Gastrocnemius medialis (tissue), 4 donors: ENCODE measurements at regions not wholly inside any gene's neighbourhood (a gene's known extent, or its start where the extent isn't known, plus 50 kb on each side); places are given as distances from the start of the nearest gene placed in this dataset.

Experiments
- ATAC-seq, 2 donors: fragments of 150-250 bp; one replicate each; pipeline ENCODE4 v1.9.1; 2016
- DNase-seq, 2 donors: peaks; one replicate each; pipeline ENCODE4 v3.0.0-alpha.2; 2019
- H3K27ac ChIP-seq, 4 donors: fragments of 200-600 bp; sonication (generic); 1 replicate in 1 of 4; 2 replicates in 3 of 4; pipeline ENCODE4 v1.5.1; 2016 to 2018; ENCODE audit warnings: mild to moderate bottlenecking in 2 of 4, moderate library complexity in 1 of 4
- H3K27me3 ChIP-seq, 3 donors: fragments of 200-600 bp; sonication (generic) in 2 of 3; 1 replicate in 1 of 3; 2 replicates in 2 of 3; pipeline versions ENCODE4 v1.5.1 to v1.6.0; 2016 to 2019; ENCODE audit warnings: mild to moderate bottlenecking in 1 of 3, moderate library complexity in 1 of 3
- H3K36me3 ChIP-seq, 2 donors: fragments of 200-600 bp; sonication (generic) in 1 of 2; one replicate each; pipeline ENCODE4 v1.5.1; 2017 to 2018
- H3K4me1 ChIP-seq, 2 donors: fragments of 200-600 bp; sonication (generic) in 1 of 2; one replicate each; pipeline ENCODE4 v1.5.1; 2016 to 2017; ENCODE audit warnings: mild to moderate bottlenecking in 2 of 2
- H3K4me3 ChIP-seq, 4 donors: fragments of 200-600 bp; sonication (generic) in 3 of 4; 1 replicate in 1 of 4; 2 replicates in 3 of 4; pipeline ENCODE4 v1.5.1; 2016 to 2019; ENCODE audit warnings: mild to moderate bottlenecking in 2 of 4
- H3K9me3 ChIP-seq, 3 donors: fragments of 200-600 bp; sonication (generic) in 2 of 3; 1 replicate in 1 of 3; 2 replicates in 2 of 3; pipeline ENCODE4 v1.5.1; 2016 to 2019
- POLR2A ChIP-seq, 2 donors: fragments of 450-650 bp; IDR thresholded peaks; one replicate each; pipeline ENCODE4 v1.6.1; 2017; ENCODE audit warnings: antibody characterized with exemption in 2 of 2, mild to moderate bottlenecking in 2 of 2, moderate library complexity in 2 of 2
- in situ Hi-C, 4 donors: fragments of 200-750 bp; cut with MboI; loops; one replicate each; pipeline versions ENCODE4 v1.15.0 to v1.8.0; 2017; ENCODE audit warnings: low sequenced_read_pairs in 4 of 4
- intact Hi-C: fragments of 100-400 bp; cut with DNase I; formaldehyde crosslinking; loops from one replicate; pipeline ENCODE4 v1.15.1; 2023; ENCODE audit warnings: low total_unique reads
- TF ChIP-seq, protein P1 (sequence below), 5 experiments: fragments of 450-650 bp in 3 of 5; fragments of 200-600 bp in 2 of 5; sonication (generic) in 2 of 5; IDR thresholded peaks in 4 of 5; conservative IDR thresholded peaks in 1 of 5; 1 replicate in 4 of 5; 2 replicates in 1 of 5; pipeline ENCODE4 v1.5.1; 2016 to 2019; ENCODE audit warnings: antibody characterized with exemption in 5 of 5, mild to moderate bottlenecking in 3 of 5, moderate library complexity in 3 of 5

GRCh38 chr13:37406031-37406430 lies 192.5 kb downstream of the POSTN start:
- ATAC-seq (no peak), DNase-seq (no peak)
- H3K4me1 ChIP-seq: no peaks in the 10 kb centered on the region
- no peaks in the 10 kb centered on the region for H3K36me3 ChIP-seq
- intact Hi-C loops (no loop called here), in situ Hi-C loops (no loop called here)
- H3K4me3 ChIP-seq: no peak overlapping the region
- TF ChIP-seq, protein P1, sequence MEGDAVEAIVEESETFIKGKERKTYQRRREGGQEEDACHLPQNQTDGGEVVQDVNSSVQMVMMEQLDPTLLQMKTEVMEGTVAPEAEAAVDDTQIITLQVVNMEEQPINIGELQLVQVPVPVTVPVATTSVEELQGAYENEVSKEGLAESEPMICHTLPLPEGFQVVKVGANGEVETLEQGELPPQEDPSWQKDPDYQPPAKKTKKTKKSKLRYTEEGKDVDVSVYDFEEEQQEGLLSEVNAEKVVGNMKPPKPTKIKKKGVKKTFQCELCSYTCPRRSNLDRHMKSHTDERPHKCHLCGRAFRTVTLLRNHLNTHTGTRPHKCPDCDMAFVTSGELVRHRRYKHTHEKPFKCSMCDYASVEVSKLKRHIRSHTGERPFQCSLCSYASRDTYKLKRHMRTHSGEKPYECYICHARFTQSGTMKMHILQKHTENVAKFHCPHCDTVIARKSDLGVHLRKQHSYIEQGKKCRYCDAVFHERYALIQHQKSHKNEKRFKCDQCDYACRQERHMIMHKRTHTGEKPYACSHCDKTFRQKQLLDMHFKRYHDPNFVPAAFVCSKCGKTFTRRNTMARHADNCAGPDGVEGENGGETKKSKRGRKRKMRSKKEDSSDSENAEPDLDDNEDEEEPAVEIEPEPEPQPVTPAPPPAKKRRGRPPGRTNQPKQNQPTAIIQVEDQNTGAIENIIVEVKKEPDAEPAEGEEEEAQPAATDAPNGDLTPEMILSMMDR (IDR thresholded peaks at IDR 0.05 in 4 of 5, conservative IDR thresholded peaks at IDR 0.05 in 1 of 5): no peak
- no peak for TF ChIP-seq POLR2A (IDR thresholded peaks at IDR 0.05)
- no peaks in the 10 kb centered on the region for H3K27me3 ChIP-seq
- H3K9me3 ChIP-seq: no peaks in the 10 kb centered on the region
- H3K27ac ChIP-seq: no peak overlapping the region

- Histone ChIP-seq H3K27ac (no peak overlapping the region), H3K9me3 (no peaks in the 10 kb centered on the region), H3K36me3 (no peaks in the 10 kb centered on the region), H3K27me3 (no peaks in the 10 kb centered on the region), H3K4me3 (no peak overlapping the region), H3K4me1 (no peaks in the 10 kb centered on the region)
- TF ChIP-seq, protein P1 (IDR thresholded peaks at IDR 0.05 in 4 of 5, conservative IDR thresholded peaks at IDR 0.05 in 1 of 5): no peak
- no peak for TF ChIP-seq POLR2A (IDR thresholded peaks at IDR 0.05)
- intact Hi-C loops: no loop called here
- DNase-seq (no peak), ATAC-seq (no peak)
- in situ Hi-C loops: no loop called here
These were observed 194.6 kb downstream of the POSTN start for GRCh38 chr13:37403776-37404527.

- H3K4me1 ChIP-seq: no peaks in the 10 kb centered on the region
- H3K27ac ChIP-seq: no peak overlapping the region
- ATAC-seq: no peak
- H3K27me3 ChIP-seq: no peaks in the 10 kb centered on the region
- no peak for DNase-seq
- intact Hi-C loops (no loop called here), in situ Hi-C loops (no loop called here)
- H3K4me3 ChIP-seq: no peak overlapping the region
- H3K36me3 ChIP-seq: no peaks in the 10 kb centered on the region
- H3K9me3 ChIP-seq: no peaks in the 10 kb centered on the region
- TF ChIP-seq, protein P1 (IDR thresholded peaks at IDR 0.05 in 4 of 5, conservative IDR thresholded peaks at IDR 0.05 in 1 of 5): no peak
- TF ChIP-seq POLR2A (IDR thresholded peaks at IDR 0.05): no peak
These were observed 196.8 kb downstream of the POSTN start for GRCh38 chr13:37401721-37402120.

DNA sequence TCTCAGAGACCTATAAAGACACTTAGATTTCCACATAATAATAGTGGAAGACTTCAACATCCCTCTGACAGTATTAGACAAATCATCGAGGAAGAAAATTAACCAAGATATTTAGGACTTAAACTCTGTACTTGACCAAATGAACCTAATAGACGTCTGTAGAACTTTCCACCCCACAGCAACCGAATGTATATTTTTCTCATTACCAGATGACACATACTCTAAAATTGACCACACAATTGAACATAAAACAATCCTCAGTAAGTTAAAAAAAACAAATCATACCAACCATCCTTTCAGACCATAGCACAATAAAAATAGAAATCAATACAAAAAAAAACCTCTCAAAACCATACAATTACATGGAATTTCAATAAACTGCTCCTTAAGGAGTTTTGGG lies 201.0 kb downstream of the POSTN start:
- Histone ChIP-seq H3K4me3 (no peak overlapping the region), H3K36me3 (no peaks in the 10 kb centered on the region), H3K27me3 (no peaks in the 10 kb centered on the region), H3K27ac (no peak overlapping the region), H3K9me3 (no peaks in the 10 kb centered on the region), H3K4me1 (no peaks in the 10 kb centered on the region)
- TF ChIP-seq, protein P1 (IDR thresholded peaks at IDR 0.05 in 4 of 5, conservative IDR thresholded peaks at IDR 0.05 in 1 of 5): no peak
- no peak for TF ChIP-seq POLR2A (IDR thresholded peaks at IDR 0.05)
- in situ Hi-C loops: no loop called here
- ATAC-seq (no peak), DNase-seq (no peak)
- intact Hi-C loops: no loop called here

DNA sequence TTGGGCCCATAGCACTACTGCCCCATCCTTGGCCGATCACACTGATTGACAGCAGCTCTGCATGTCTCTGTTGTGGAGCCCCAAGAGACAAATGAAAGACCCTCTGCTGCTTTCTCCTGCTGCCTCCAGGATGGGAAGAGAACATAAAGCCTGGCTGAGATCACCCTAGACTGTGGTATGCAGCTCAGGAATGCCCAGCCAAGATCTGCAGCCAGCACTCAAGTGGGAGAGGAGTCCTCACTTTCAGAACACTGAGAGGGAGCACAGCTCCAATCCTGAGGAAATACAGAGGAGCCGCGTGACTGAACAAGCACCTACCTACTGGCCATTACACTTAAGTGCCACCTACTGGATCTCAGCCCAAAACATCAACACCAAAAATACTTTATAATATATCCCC lies 203.0 kb downstream of the POSTN start:
- no peak overlapping the region for H3K4me3 ChIP-seq
- no peaks in the 10 kb centered on the region for H3K27me3 ChIP-seq
- no peak overlapping the region for H3K27ac ChIP-seq
- H3K4me1 ChIP-seq: no peaks in the 10 kb centered on the region
- no peak for TF ChIP-seq POLR2A (IDR thresholded peaks at IDR 0.05)
- TF ChIP-seq, protein P1 (IDR thresholded peaks at IDR 0.05 in 4 of 5, conservative IDR thresholded peaks at IDR 0.05 in 1 of 5): no peak
- no peaks in the 10 kb centered on the region for H3K36me3 ChIP-seq
- intact Hi-C loops: no loop called here
- H3K9me3 ChIP-seq: no peaks in the 10 kb centered on the region
- in situ Hi-C loops: no loop called here
- DNase-seq: no peak
- ATAC-seq: no peak
